ENCODE measurements at regions not wholly inside any gene's neighbourhood (a gene's known extent, or its start where the extent isn't known, plus 50 kb on each side); places are given as distances from the start of the nearest gene placed in this dataset.

- no peak for DNase-seq
These were observed 127.9 kb upstream of the STT3B start for GRCh38 chr3:31404871-31405270.

- DNase-seq, result no peak
These were observed 127.2 kb upstream of the STT3B start for GRCh38 chr3:31405515-31405914.

- no peak for DNase-seq
These were observed 125.8 kb upstream of the STT3B start for GRCh38 chr3:31406896-31407295.

- DNase-seq, result no peak
These were observed 125.1 kb upstream of the STT3B start for GRCh38 chr3:31407665-31408064.

GRCh38 chr3:31408720-31409119 is 124.0 kb upstream of the STT3B start:
- no peak for DNase-seq

- no peak for DNase-seq
These were observed 123.3 kb upstream of the STT3B start for GRCh38 chr3:31409389-31409788.

- no peak for DNase-seq
These were observed 122.9 kb upstream of the STT3B start for GRCh38 chr3:31409866-31410265.

- no peak for DNase-seq
These were observed 122.3 kb upstream of the STT3B start for GRCh38 chr3:31410411-31410810.

- DNase-seq, result no peak
These were observed 119.9 kb upstream of the STT3B start for GRCh38 chr3:31412832-31413231.

- DNase-seq, result no peak
These were observed 119.2 kb upstream of the STT3B start for GRCh38 chr3:31413515-31413914.

GRCh38 chr3:31416980-31417379 is 115.7 kb upstream of the STT3B start:
- DNase-seq, result no peak

GRCh38 chr3:31417486-31417885 is 115.2 kb upstream of the STT3B start:
- no peak for DNase-seq

GRCh38 chr3:31420311-31420710 is 112.4 kb upstream of the STT3B start:
- DNase-seq, result no peak

- no peak for DNase-seq
These were observed 111.2 kb upstream of the STT3B start for GRCh38 chr3:31421314-31422048.

GRCh38 chr3:31422237-31422636 is 110.5 kb upstream of the STT3B start:
- no peak for DNase-seq

GRCh38 chr3:31423482-31423881 is 109.2 kb upstream of the STT3B start:
- DNase-seq, result no peak

GRCh38 chr3:31425401-31425800 is 107.3 kb upstream of the STT3B start:
- DNase-seq, result no peak

GRCh38 chr3:31427623-31428022 is 105.1 kb upstream of the STT3B start:
- DNase-seq, result no peak

GRCh38 chr3:31431321-31431720 is 101.4 kb upstream of the STT3B start:
- no peak for DNase-seq

GRCh38 chr3:31432897-31433678 is 99.6 kb upstream of the STT3B start:
- no peak for DNase-seq

- DNase-seq, result no peak
These were observed 99.1 kb upstream of the STT3B start for GRCh38 chr3:31433679-31433992.

- DNase-seq, result no peak
These were observed 97.9 kb upstream of the STT3B start for GRCh38 chr3:31434819-31435218.

- no peak for DNase-seq
These were observed 95.9 kb upstream of the STT3B start for GRCh38 chr3:31436830-31437229.

- no peak for DNase-seq
These were observed 94.0 kb upstream of the STT3B start for GRCh38 chr3:31438742-31439141.
